SK-N-SH treated with all-trans-retinoic acid at 6 μM for 48 hours (cell line): ENCODE measurements at regions not wholly inside any gene's neighbourhood (a gene's known extent, or its start where the extent isn't known, plus 50 kb on each side); places are given as distances from the start of the nearest gene placed in this dataset.
"Not testable (repeated sequence)": the region's sequence is repeated elsewhere in the genome, so short reads cannot be mapped to it uniquely, and the experiment has no call there.

Experiments
- BACH2 ChIP-seq: fragments of 250-450 bp; sonication (Bioruptor Pico); IDR thresholded peaks from 2 replicates; pipeline ENCODE4 v1.9.0; 2021; ENCODE audit warnings: mild to moderate bottlenecking, borderline replicate concordance
- SNAI2 ChIP-seq: fragments of 250-450 bp; sonication (Bioruptor Pico); IDR thresholded peaks from 2 replicates; pipeline ENCODE4 v1.5.0; 2020; ENCODE audit warnings: mild to moderate bottlenecking, moderate library complexity
- TOX ChIP-seq: fragments of 250-450 bp; sonication (Bioruptor Pico); IDR thresholded peaks from 2 replicates; pipeline ENCODE4 v1.8.0; 2021; ENCODE audit warnings: mild to moderate bottlenecking, moderate library complexity, borderline replicate concordance
- ZFP3 ChIP-seq: fragments of 250-450 bp; sonication (Bioruptor Pico); IDR thresholded peaks from 2 replicates; pipeline ENCODE4 v1.5.0; 2020; ENCODE audit warnings: mild to moderate bottlenecking, moderate library complexity
- TF ChIP-seq, protein P1 (sequence below): fragments of 250-450 bp; sonication (Bioruptor Pico); IDR thresholded peaks from 2 replicates; pipeline ENCODE4 v1.8.0; 2020; ENCODE audit warnings: mild to moderate bottlenecking, moderate library complexity, borderline replicate concordance

DNA sequence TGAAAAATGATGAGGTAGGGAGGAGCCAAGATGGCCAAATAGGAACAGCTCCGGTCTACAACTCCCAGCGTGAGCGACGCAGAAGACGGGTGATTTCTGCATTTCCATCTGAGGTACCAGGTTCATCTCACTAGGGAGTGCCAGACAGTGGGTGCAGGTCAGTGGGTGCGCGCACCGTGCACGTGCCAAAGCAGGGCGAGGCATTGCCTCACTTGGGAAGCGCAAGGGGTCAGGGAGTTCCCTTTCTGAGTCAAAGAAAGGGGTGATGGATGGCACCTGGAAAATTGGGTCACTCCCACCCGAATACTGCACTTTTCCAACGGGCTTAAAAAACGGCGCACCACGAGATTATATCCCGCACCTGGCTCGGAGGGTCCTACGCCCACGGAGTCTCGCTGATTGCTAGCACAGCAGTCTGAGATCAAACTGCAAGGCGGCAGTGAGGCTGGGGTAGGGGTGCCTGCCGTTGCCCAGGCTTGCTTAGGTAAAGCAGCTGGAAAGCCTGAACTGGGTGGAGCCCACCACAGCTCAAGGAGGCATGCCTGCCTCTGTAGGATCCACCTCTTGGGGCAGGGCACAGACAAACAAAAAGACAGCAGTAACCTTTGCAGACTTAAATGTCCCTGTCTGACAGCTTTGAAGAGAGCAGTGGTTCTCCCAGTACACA is 230.5 kb downstream of the GOLGA6L6 start:
- not testable (repeated sequence) for TF ChIP-seq ZFP3; TOX (CRISPR knock-in tag); BACH2; SNAI2 (CRISPR knock-in tag)
- TF ChIP-seq, protein P1, sequence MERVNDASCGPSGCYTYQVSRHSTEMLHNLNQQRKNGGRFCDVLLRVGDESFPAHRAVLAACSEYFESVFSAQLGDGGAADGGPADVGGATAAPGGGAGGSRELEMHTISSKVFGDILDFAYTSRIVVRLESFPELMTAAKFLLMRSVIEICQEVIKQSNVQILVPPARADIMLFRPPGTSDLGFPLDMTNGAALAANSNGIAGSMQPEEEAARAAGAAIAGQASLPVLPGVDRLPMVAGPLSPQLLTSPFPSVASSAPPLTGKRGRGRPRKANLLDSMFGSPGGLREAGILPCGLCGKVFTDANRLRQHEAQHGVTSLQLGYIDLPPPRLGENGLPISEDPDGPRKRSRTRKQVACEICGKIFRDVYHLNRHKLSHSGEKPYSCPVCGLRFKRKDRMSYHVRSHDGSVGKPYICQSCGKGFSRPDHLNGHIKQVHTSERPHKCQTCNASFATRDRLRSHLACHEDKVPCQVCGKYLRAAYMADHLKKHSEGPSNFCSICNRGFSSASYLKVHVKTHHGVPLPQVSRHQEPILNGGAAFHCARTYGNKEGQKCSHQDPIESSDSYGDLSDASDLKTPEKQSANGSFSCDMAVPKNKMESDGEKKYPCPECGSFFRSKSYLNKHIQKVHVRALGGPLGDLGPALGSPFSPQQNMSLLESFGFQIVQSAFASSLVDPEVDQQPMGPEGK (CRISPR knock-in tag), result not testable (repeated sequence)
